Lower leg skin (tissue), 4 donors: ENCODE measurements at regions not wholly inside any gene's neighbourhood (a gene's known extent, or its start where the extent isn't known, plus 50 kb on each side); places are given as distances from the start of the nearest gene placed in this dataset.
"Not testable (repeated sequence)": the region's sequence is repeated elsewhere in the genome, so short reads cannot be mapped to it uniquely, and the experiment has no call there.

Experiments
- DNase-seq, 2 donors: peaks; one replicate each; pipeline ENCODE4 v3.0.0-alpha.2; 2019; ENCODE audit warnings: low spot score in 2 of 2
- H3K4me3 ChIP-seq: fragments of 200-600 bp; sonication (generic); 2 replicates; pipeline ENCODE4 v1.5.1; 2017; ENCODE audit warnings: mild to moderate bottlenecking, low read depth; ENCODE audit not compliant: poor library complexity, severe bottlenecking
- POLR2A ChIP-seq, 2 donors: fragments of 450-650 bp; IDR thresholded peaks; one replicate each; pipeline ENCODE4 v1.6.1; 2016 to 2017; ENCODE audit warnings: antibody characterized with exemption in 2 of 2, mild to moderate bottlenecking in 1 of 2, moderate library complexity in 1 of 2
- WGBS, 2 donors: methylation state at CpG; one replicate each; pipeline ENCODE4 v1.1.5; 2018; 5-methylcytosine and 5-hydroxymethylcytosine counted together
- intact Hi-C: fragments of 100-400 bp; cut with DNase I; formaldehyde crosslinking; loops from one replicate; pipeline ENCODE4 v1.15.0; 2023; ENCODE audit warnings: low total_unique reads
- TF ChIP-seq, protein P1 (sequence below), 3 donors: fragments of 450-650 bp; IDR thresholded peaks; one replicate each; pipeline ENCODE4 v1.5.1; 2016; ENCODE audit warnings: antibody characterized with exemption in 3 of 3, mild to moderate bottlenecking in 3 of 3, moderate library complexity in 2 of 3

DNA sequence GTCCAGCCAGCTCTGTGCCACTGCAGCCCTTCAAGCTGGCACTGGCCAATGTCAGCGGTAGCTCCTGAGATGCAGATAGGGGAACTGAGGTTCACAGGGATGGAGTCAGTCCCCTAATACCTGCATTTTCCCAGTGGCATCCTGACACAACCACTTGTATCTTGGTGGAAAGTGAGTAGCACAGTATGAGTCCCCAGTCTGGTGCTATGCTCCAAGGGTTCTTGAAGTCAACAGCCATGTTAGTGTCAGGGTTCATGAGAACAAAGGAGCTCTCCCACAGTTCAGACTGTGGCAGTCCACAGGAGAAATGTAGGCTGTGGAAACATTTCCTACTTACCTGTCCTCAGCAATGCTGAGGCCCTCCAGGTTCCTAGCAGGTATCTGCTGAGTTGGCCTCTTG, 115.5 kb downstream of the ZNF736 start:
- no peak overlapping the region for H3K4me3 ChIP-seq
- TF ChIP-seq, protein P1, sequence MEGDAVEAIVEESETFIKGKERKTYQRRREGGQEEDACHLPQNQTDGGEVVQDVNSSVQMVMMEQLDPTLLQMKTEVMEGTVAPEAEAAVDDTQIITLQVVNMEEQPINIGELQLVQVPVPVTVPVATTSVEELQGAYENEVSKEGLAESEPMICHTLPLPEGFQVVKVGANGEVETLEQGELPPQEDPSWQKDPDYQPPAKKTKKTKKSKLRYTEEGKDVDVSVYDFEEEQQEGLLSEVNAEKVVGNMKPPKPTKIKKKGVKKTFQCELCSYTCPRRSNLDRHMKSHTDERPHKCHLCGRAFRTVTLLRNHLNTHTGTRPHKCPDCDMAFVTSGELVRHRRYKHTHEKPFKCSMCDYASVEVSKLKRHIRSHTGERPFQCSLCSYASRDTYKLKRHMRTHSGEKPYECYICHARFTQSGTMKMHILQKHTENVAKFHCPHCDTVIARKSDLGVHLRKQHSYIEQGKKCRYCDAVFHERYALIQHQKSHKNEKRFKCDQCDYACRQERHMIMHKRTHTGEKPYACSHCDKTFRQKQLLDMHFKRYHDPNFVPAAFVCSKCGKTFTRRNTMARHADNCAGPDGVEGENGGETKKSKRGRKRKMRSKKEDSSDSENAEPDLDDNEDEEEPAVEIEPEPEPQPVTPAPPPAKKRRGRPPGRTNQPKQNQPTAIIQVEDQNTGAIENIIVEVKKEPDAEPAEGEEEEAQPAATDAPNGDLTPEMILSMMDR (IDR thresholded peaks at IDR 0.05), result no peak
- TF ChIP-seq POLR2A (IDR thresholded peaks at IDR 0.05), result no peak
- 100% methylated on average over 1 of the region's 1 CpG for WGBS, 2 donors
- intact Hi-C loops, result no loop called here
- no peak for DNase-seq

DNA sequence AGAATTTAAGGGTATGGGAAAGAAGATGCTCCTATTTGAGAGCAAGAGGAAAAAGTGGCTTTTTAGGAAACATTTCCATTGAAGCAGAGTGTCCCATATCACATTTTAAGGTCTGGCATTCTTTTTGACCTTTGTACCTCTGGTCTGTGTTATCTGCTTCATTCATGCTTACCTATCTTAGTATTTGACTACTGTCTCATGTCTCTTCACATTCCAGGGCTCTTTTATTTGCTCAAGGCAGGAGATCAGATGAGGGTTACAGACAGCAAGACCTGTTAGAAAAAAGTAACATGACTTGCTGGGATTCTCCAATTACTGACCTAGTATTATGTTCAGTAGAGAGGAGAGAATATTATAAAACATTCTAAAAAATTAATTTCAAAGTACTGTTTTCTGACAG, 111.7 kb downstream of the ZNF736 start:
- H3K4me3 ChIP-seq, intact Hi-C loops, DNase-seq: not testable (repeated sequence)

DNA sequence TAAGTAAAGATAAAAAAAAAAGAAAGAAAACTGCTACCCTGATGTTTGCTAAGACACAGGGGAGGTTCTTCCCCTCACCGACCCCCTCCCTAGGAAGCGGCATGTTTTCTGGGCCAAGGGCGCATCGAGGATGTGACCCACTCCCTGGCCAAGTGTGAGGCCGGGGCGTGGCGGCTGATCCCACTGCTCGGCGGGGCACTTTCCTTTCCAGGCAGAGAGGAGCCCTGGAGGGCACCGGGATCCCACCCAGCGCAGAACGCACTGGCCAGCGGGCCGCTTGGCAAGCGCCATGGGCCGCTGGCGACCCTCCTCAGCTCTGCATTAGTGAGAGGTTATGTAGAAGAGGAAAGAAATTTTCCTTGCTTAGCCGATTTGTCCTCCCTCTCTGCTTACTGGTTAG, 93.4 kb downstream of the ZNF736 start:
- 90 to 93% methylated on average over 18 of the region's 18 CpGs for WGBS, 2 donors
- no peak for DNase-seq

More for the DNA sequence above, 93.4 kb downstream of the ZNF736 start:
- TF ChIP-seq, protein P1 (IDR thresholded peaks at IDR 0.05), result no peak
- no peak for TF ChIP-seq POLR2A (IDR thresholded peaks at IDR 0.05)
- no peak overlapping the region for H3K4me3 ChIP-seq
- intact Hi-C loops, result no loop called here
